ENCODE measurements at regions not wholly inside any gene's neighbourhood (a gene's known extent, or its start where the extent isn't known, plus 50 kb on each side); places are given as distances from the start of the nearest gene placed in this dataset.
A peak's percentile ranks its signal among the peaks of the same experiment; 100 is the strongest.

GRCh38 chr16:80056324-80056723, 455.8 kb upstream of the MAF start:
- TF ChIP-seq CTCF (IDR thresholded peaks at IDR 0.05): no peak
- DNase-seq (ENCODE audit: extremely low spot score, unreplicated experiment): no peak
- Mint-ChIP-seq H3K27me3 (ENCODE audit: unreplicated experiment) (no peaks in the 10 kb centered on the region), H3K4me3 (ENCODE audit: unreplicated experiment) (no peak overlapping the region), H3K36me3 (ENCODE audit: unreplicated experiment) (no peaks in the 10 kb centered on the region), H3K9me3 (ENCODE audit: unreplicated experiment) (no peaks in the 10 kb centered on the region), H3K27ac (ENCODE audit: unreplicated experiment) (peak overlapping the region; percentile 38), H3K4me1 (ENCODE audit: unreplicated experiment) (peaks cover 26% of the 10 kb centered on the region)

GRCh38 chr16:80055831-80056230, 455.3 kb upstream of the MAF start:
- H3K4me1 Mint-ChIP-seq (ENCODE audit: unreplicated experiment): peaks cover 26% of the 10 kb centered on the region
- no peaks in the 10 kb centered on the region for H3K27me3 Mint-ChIP-seq (ENCODE audit: unreplicated experiment)
- no peak overlapping the region for H3K4me3 Mint-ChIP-seq (ENCODE audit: unreplicated experiment)
- H3K36me3 Mint-ChIP-seq (ENCODE audit: unreplicated experiment): no peaks in the 10 kb centered on the region
- H3K9me3 Mint-ChIP-seq (ENCODE audit: unreplicated experiment): no peaks in the 10 kb centered on the region
- H3K27ac Mint-ChIP-seq (ENCODE audit: unreplicated experiment): peak overlapping the region; percentile 38
- DNase-seq (ENCODE audit: extremely low spot score, unreplicated experiment): no peak
- no peak for TF ChIP-seq CTCF (IDR thresholded peaks at IDR 0.05)

GRCh38 chr16:80054647-80055046, 454.1 kb upstream of the MAF start:
- Mint-ChIP-seq H3K9me3 (ENCODE audit: unreplicated experiment) (no peaks in the 10 kb centered on the region), H3K36me3 (ENCODE audit: unreplicated experiment) (no peaks in the 10 kb centered on the region), H3K4me3 (ENCODE audit: unreplicated experiment) (no peak overlapping the region), H3K4me1 (ENCODE audit: unreplicated experiment) (peaks cover 20% of the 10 kb centered on the region), H3K27ac (ENCODE audit: unreplicated experiment) (no peak overlapping the region), H3K27me3 (ENCODE audit: unreplicated experiment) (no peaks in the 10 kb centered on the region)
- TF ChIP-seq CTCF (IDR thresholded peaks at IDR 0.05): no peak
- no peak for DNase-seq (ENCODE audit: extremely low spot score, unreplicated experiment)

GRCh38 chr16:80051040-80051439, 450.5 kb upstream of the MAF start:
- H3K4me3 Mint-ChIP-seq (ENCODE audit: unreplicated experiment): no peak overlapping the region
- TF ChIP-seq CTCF (IDR thresholded peaks at IDR 0.05): no peak
- no peaks in the 10 kb centered on the region for H3K27me3 Mint-ChIP-seq (ENCODE audit: unreplicated experiment)
- H3K27ac Mint-ChIP-seq (ENCODE audit: unreplicated experiment): no peak overlapping the region
- peaks cover 8% of the 10 kb centered on the region for H3K9me3 Mint-ChIP-seq (ENCODE audit: unreplicated experiment)
- DNase-seq (ENCODE audit: extremely low spot score, unreplicated experiment): no peak
- H3K4me1 Mint-ChIP-seq (ENCODE audit: unreplicated experiment): peaks cover 28% of the 10 kb centered on the region
- no peaks in the 10 kb centered on the region for H3K36me3 Mint-ChIP-seq (ENCODE audit: unreplicated experiment)

- Mint-ChIP-seq H3K4me1 (ENCODE audit: unreplicated experiment) (peaks cover 27% of the 10 kb centered on the region), H3K4me3 (ENCODE audit: unreplicated experiment) (no peak overlapping the region), H3K27ac (ENCODE audit: unreplicated experiment) (peak overlapping the region; percentile 82), H3K36me3 (ENCODE audit: unreplicated experiment) (no peaks in the 10 kb centered on the region), H3K27me3 (ENCODE audit: unreplicated experiment) (no peaks in the 10 kb centered on the region), H3K9me3 (ENCODE audit: unreplicated experiment) (peaks cover 8% of the 10 kb centered on the region)
- no peak for TF ChIP-seq CTCF (IDR thresholded peaks at IDR 0.05)
- DNase-seq (ENCODE audit: extremely low spot score, unreplicated experiment): no peak
These were observed 447.7 kb upstream of the MAF start for GRCh38 chr16:80048250-80048649.

All from osteocyte (in vitro differentiated cells).